NB4 (cell line): ENCODE measurements at regions not wholly inside any gene's neighbourhood (a gene's known extent, or its start where the extent isn't known, plus 50 kb on each side); places are given as distances from the start of the nearest gene placed in this dataset.
"Not testable (repeated sequence)": the region's sequence is repeated elsewhere in the genome, so short reads cannot be mapped to it uniquely, and the experiment has no call there.

Experiments used
- DNase-seq: peaks from one replicate; pipeline ENCODE4 v3.0.0; 2010; ENCODE audit warnings: low read depth
- H3K4me3 ChIP-seq: one replicate; pipeline ENCODE4 v1.5.1; 2011; ENCODE audit warnings: mild to moderate bottlenecking, low read depth, low read length, moderate library complexity
- CTCF ChIP-seq: IDR thresholded peaks from one replicate; pipeline ENCODE4 v1.5.1; 2012; ENCODE audit warnings: low read depth, low read length
- MAX ChIP-seq: IDR thresholded peaks from 2 replicates; pipeline ENCODE4 v1.6.1; 2011; ENCODE audit warnings: low read depth, low read length
- MYC ChIP-seq: IDR thresholded peaks from 2 replicates; pipeline ENCODE4 v1.6.1; 2011; ENCODE audit warnings: low read depth, low read length
- POLR2A ChIP-seq: IDR thresholded peaks from 2 replicates; pipeline ENCODE4 v1.6.1; 2011; ENCODE audit warnings: mild to moderate bottlenecking; ENCODE audit not compliant: insufficient read length; ENCODE audit errors: extremely low read depth

GRCh38 chr12:97713270-97713669 is 250.7 kb downstream of the RMST start:
- no peak for DNase-seq
- H3K4me3 ChIP-seq = no peak overlapping the region
- TF ChIP-seq POLR2A (no peak), CTCF (no peak), MYC (no peak), MAX (no peak)

GRCh38 chr12:97714107-97714563 is 251.5 kb downstream of the RMST start:
- TF ChIP-seq MYC = no peak
- TF ChIP-seq POLR2A = no peak
- TF ChIP-seq CTCF = no peak
- no peak for TF ChIP-seq MAX
- H3K4me3 ChIP-seq = no peak overlapping the region
- DNase-seq = no peak

GRCh38 chr12:97716356-97716755 is 253.8 kb downstream of the RMST start:
- peak; percentile 27 for DNase-seq
- no peak for TF ChIP-seq MYC
- peak; percentile 29 for TF ChIP-seq CTCF
- H3K4me3 ChIP-seq = no peak overlapping the region

GRCh38 chr12:97723801-97724200 is 261.2 kb downstream of the RMST start:
- H3K4me3 ChIP-seq, DNase-seq: not testable (repeated sequence)

- H3K4me3 ChIP-seq = no peak overlapping the region
- TF ChIP-seq CTCF (no peak), MYC (no peak), MAX (no peak), POLR2A (no peak)
- DNase-seq = no peak
Observed at GRCh38 chr12:97745406-97746101, 282.9 kb downstream of the RMST start.

DNA sequence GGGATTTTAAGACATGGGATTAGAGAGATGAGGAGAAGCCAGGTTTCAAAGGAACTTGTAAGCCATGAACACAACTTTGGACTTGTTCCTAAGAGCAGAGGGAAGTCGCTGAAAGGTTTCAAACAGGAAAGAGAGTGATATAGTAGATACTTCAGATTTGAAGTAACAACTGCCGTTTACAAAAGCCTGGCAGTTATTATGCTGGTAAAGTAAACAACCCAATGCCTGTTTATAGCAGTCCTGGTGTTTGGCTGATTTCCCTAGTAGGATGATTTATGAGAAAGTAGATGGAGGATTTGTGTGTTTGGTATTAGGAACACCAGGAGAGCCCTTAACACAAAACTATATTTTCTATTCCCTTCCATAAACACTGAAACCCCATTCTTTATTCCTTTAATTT is 285.7 kb downstream of the RMST start:
- no peak for DNase-seq
- H3K4me3 ChIP-seq = no peak overlapping the region
- TF ChIP-seq MYC = no peak
- TF ChIP-seq POLR2A = no peak
- no peak for TF ChIP-seq MAX
- TF ChIP-seq CTCF = no peak
